Skeletal muscle cell (primary cell): ENCODE measurements at regions not wholly inside any gene's neighbourhood (a gene's known extent, or its start where the extent isn't known, plus 50 kb on each side); places are given as distances from the start of the nearest gene placed in this dataset.
"Not testable (repeated sequence)": the region's sequence is repeated elsewhere in the genome, so short reads cannot be mapped to it uniquely, and the experiment has no call there.

Experiments used
- DNase-seq: peaks from one replicate; pipeline ENCODE4 v3.0.0-alpha.2; 2010; ENCODE audit warnings: low read depth
- H3K4me3 ChIP-seq: 2 replicates; pipeline ENCODE4 v1.5.1; 2011; ENCODE audit warnings: low read depth, mild to moderate bottlenecking, control low read depth, low read length, moderate library complexity

- no peak overlapping the region for H3K4me3 ChIP-seq
- no peak for DNase-seq
Observed at GRCh38 chr12:124125203-124125871, 152.3 kb downstream of the ZNF664 start.

GRCh38 chr12:124126950-124127655 lies 154.1 kb downstream of the ZNF664 start:
- no peak overlapping the region for H3K4me3 ChIP-seq
- DNase-seq: no peak

- no peak overlapping the region for H3K4me3 ChIP-seq
- no peak for DNase-seq
Observed at GRCh38 chr12:124129132-124129531, 156.1 kb downstream of the ZNF664 start.

- no peak overlapping the region for H3K4me3 ChIP-seq
- no peak for DNase-seq
Observed at GRCh38 chr12:124130691-124131591, 157.9 kb downstream of the ZNF664 start.

GRCh38 chr12:124131659-124132058 lies 158.6 kb downstream of the ZNF664 start:
- no peak overlapping the region for H3K4me3 ChIP-seq
- DNase-seq: no peak

GRCh38 chr12:124132530-124132929 lies 159.5 kb downstream of the ZNF664 start:
- H3K4me3 ChIP-seq: no peak overlapping the region
- DNase-seq: no peak

GRCh38 chr12:124136796-124137195 lies 158.1 kb upstream of the RFLNA start:
- H3K4me3 ChIP-seq: no peak overlapping the region
- no peak for DNase-seq

- DNase-seq: no peak
- no peak overlapping the region for H3K4me3 ChIP-seq
Observed at GRCh38 chr12:124140944-124141486, 153.9 kb upstream of the RFLNA start.

GRCh38 chr12:124141611-124142010 lies 153.3 kb upstream of the RFLNA start:
- not testable (repeated sequence) for DNase-seq, H3K4me3 ChIP-seq

GRCh38 chr12:124142395-124143035 lies 152.4 kb upstream of the RFLNA start:
- no peak overlapping the region for H3K4me3 ChIP-seq
- DNase-seq: no peak

GRCh38 chr12:124143726-124144125 lies 151.2 kb upstream of the RFLNA start:
- DNase-seq: no peak

GRCh38 chr12:124144531-124145194 lies 150.2 kb upstream of the RFLNA start:
- H3K4me3 ChIP-seq: no peak overlapping the region

More at GRCh38 chr12:124143726-124144125, 151.2 kb upstream of the RFLNA start:
- no peak overlapping the region for H3K4me3 ChIP-seq

GRCh38 chr12:124147027-124147426 lies 147.9 kb upstream of the RFLNA start:
- DNase-seq: no peak
- H3K4me3 ChIP-seq: no peak overlapping the region

More at GRCh38 chr12:124144531-124145194, 150.2 kb upstream of the RFLNA start:
- DNase-seq: no peak

- no peak overlapping the region for H3K4me3 ChIP-seq
- no peak for DNase-seq
Observed at GRCh38 chr12:124147575-124147974, 147.3 kb upstream of the RFLNA start.

GRCh38 chr12:124148481-124149273 lies 146.2 kb upstream of the RFLNA start:
- H3K4me3 ChIP-seq: no peak overlapping the region
- no peak for DNase-seq

- no peak overlapping the region for H3K4me3 ChIP-seq
- DNase-seq: no peak
Observed at GRCh38 chr12:124149287-124149686, 145.6 kb upstream of the RFLNA start.

GRCh38 chr12:124150168-124150567 lies 144.7 kb upstream of the RFLNA start:
- DNase-seq: no peak
- H3K4me3 ChIP-seq: no peak overlapping the region

GRCh38 chr12:124151583-124151982 lies 143.3 kb upstream of the RFLNA start:
- DNase-seq: no peak
- no peak overlapping the region for H3K4me3 ChIP-seq
